Panc1 (cell line): ENCODE measurements at regions not wholly inside any gene's neighbourhood (a gene's known extent, or its start where the extent isn't known, plus 50 kb on each side); places are given as distances from the start of the nearest gene placed in this dataset.

Source experiments
- ATAC-seq: fragments of 200-7000 bp; cut with Tn5 transposase; 2 replicates; pipeline ENCODE4 v1.9.1; 2020; ENCODE audit warnings: mild to moderate bottlenecking, moderate library complexity
- BruUV-seq: library from RNA; stranded (reverse); fragments of 400-500 nt; replicated peaks from 2 replicates; lab custom pipeline; 2021; lab: Mats Ljungman, UMichigan
- CTCF ChIA-PET: fragments of 300-600 bp; sonication (Branson Sonifier 250); formaldehyde crosslinking; loops from one replicate; lab custom pipeline; 2022; ENCODE audit warnings: antibody characterized with exemption; lab: Charles Lee
- POLR2A ChIA-PET: fragments of 300-600 bp; sonication (Branson Sonifier 250); formaldehyde crosslinking; loops from one replicate; lab custom pipeline; 2022; ENCODE audit warnings: antibody characterized with exemption; lab: Charles Lee
- DNase-seq: peaks from one replicate; pipeline ENCODE4 v3.0.0-alpha.2; 2010; ENCODE audit warnings: low read depth, low spot score
- H3K27ac ChIP-seq: 2 replicates; pipeline ENCODE4 v1.5.1; 2011; ENCODE audit warnings: mild to moderate bottlenecking, low read length, inconsistent platforms
- H3K27me3 ChIP-seq: fragments of 200-500 bp; sonication (Bioruptor generic); 2 replicates; pipeline ENCODE4 v1.6.0; 2014; ENCODE audit warnings: low read length, inconsistent platforms; ENCODE audit not compliant: control insufficient read depth, insufficient read depth
- H3K36me3 ChIP-seq: fragments of 200-500 bp; sonication (Bioruptor generic); 2 replicates; pipeline ENCODE4 v1.5.1; 2014; ENCODE audit warnings: inconsistent platforms, mild to moderate bottlenecking, low read length, moderate library complexity; ENCODE audit not compliant: control insufficient read depth, insufficient read depth
- H3K4me1 ChIP-seq: 2 replicates; pipeline ENCODE4 v1.5.1; 2011; ENCODE audit warnings: inconsistent platforms, mild to moderate bottlenecking, low read length, moderate library complexity; ENCODE audit not compliant: control insufficient read depth, insufficient read depth
- H3K4me3 ChIP-seq, 2 experiments: 2 replicates each; pipeline ENCODE4 v1.5.1; 2011 to 2012; ENCODE audit warnings: low read depth in 2 of 2, low read length in 2 of 2, mild to moderate bottlenecking in 2 of 2, inconsistent platforms in 1 of 2, moderate library complexity in 1 of 2
- H3K9me3 ChIP-seq: fragments of 200-500 bp; sonication (Bioruptor generic); 2 replicates; pipeline ENCODE4 v1.5.1; 2014; ENCODE audit warnings: low read depth, mild to moderate bottlenecking, inconsistent platforms, low read length, moderate library complexity; ENCODE audit not compliant: control insufficient read depth, insufficient read depth
- CTCF ChIP-seq: fragments of 450-650 bp; IDR thresholded peaks from 2 replicates; pipeline ENCODE4 v1.5.1; 2017; ENCODE audit warnings: mild to moderate bottlenecking
- POLR2AphosphoS5 ChIP-seq: IDR thresholded peaks from 2 replicates; pipeline ENCODE4 v1.6.1; 2012; ENCODE audit warnings: mild to moderate bottlenecking, low read depth, low read length, moderate library complexity
- REST ChIP-seq, 2 experiments: IDR thresholded peaks; 2 replicates each; pipeline ENCODE4 v1.6.1; 2011 to 2012; ENCODE audit warnings: low read depth in 2 of 2, control low read depth in 1 of 2, low read length in 1 of 2, mild to moderate bottlenecking in 1 of 2, moderate library complexity in 1 of 2; ENCODE audit not compliant: insufficient read depth in 1 of 2
- SIN3A ChIP-seq: IDR thresholded peaks from 2 replicates; pipeline ENCODE4 v1.6.1; 2012; ENCODE audit warnings: low read depth, mild to moderate bottlenecking, low read length, moderate library complexity, borderline replicate concordance; ENCODE audit not compliant: insufficient read depth
- TCF7L2 ChIP-seq: IDR thresholded peaks from 2 replicates; pipeline ENCODE4 v1.6.1; 2011; ENCODE audit warnings: mild to moderate bottlenecking, low read depth, low read length, inconsistent platforms
- in situ Hi-C: cut with HindIII; loops from 2 replicates; pipeline ENCODE4 v1.10.0; 2016; ENCODE audit warnings: low sequenced_read_pairs, low pct_unique_long_range_greater_than_20kb
- intact Hi-C: fragments of 100-400 bp; cut with micrococcal nuclease; formaldehyde crosslinking; loops from one replicate; pipeline ENCODE4 v1.10.0; 2022; ENCODE audit not compliant: unreplicated experiment

- H3K27ac ChIP-seq: no peak overlapping the region
- POLR2A ChIA-PET: no interaction called here
- no peaks in the 10 kb centered on the region for H3K9me3 ChIP-seq
- BruUV-seq: no TSS peak
- H3K4me1 ChIP-seq: no peaks in the 10 kb centered on the region
- no peaks in the 10 kb centered on the region for H3K36me3 ChIP-seq
- ATAC-seq (no peak), DNase-seq (no peak)
- intact Hi-C loops: no loop called here
- CTCF ChIA-PET: no interaction called here
- no peak for TF ChIP-seq REST (IDR thresholded peaks at IDR 0.05; ENCODE audit: insufficient read depth in 1 of 2, low read depth in 2 of 2, low read length in 1 of 2)
- no peak for TF ChIP-seq SIN3A
- no peak for TF ChIP-seq TCF7L2
- TF ChIP-seq CTCF: no peak
- no peak for TF ChIP-seq POLR2AphosphoS5
- H3K27me3 ChIP-seq: no peaks in the 10 kb centered on the region
- H3K4me3 ChIP-seq: no peak overlapping the region
- in situ Hi-C loops: no loop called here
Observed at GRCh38 chr17:34010534-34010933, 244.6 kb upstream of the CCL2 start.

GRCh38 chr17:34011599-34011998, 243.5 kb upstream of the CCL2 start:
- ChIA-PET CTCF (no interaction called here), POLR2A (no interaction called here)
- intact Hi-C loops (no loop called here), in situ Hi-C loops (no loop called here)
- H3K27ac ChIP-seq: no peak overlapping the region
- H3K4me1 ChIP-seq: no peaks in the 10 kb centered on the region
- no peaks in the 10 kb centered on the region for H3K9me3 ChIP-seq
- DNase-seq (no peak), ATAC-seq (no peak)
- BruUV-seq: no TSS peak
- TF ChIP-seq TCF7L2: no peak
- TF ChIP-seq SIN3A: no peak
- TF ChIP-seq REST (IDR thresholded peaks at IDR 0.05; ENCODE audit: insufficient read depth in 1 of 2, low read depth in 2 of 2, low read length in 1 of 2): no peak
- TF ChIP-seq CTCF: no peak
- TF ChIP-seq POLR2AphosphoS5: no peak
- no peaks in the 10 kb centered on the region for H3K36me3 ChIP-seq
- no peak overlapping the region for H3K4me3 ChIP-seq
- no peaks in the 10 kb centered on the region for H3K27me3 ChIP-seq
